ENCODE measurements at regions not wholly inside any gene's neighbourhood (a gene's known extent, or its start where the extent isn't known, plus 50 kb on each side); places are given as distances from the start of the nearest gene placed in this dataset.

- WGBS, 2 donors, result 91 to 100% methylated on average over 1 of the region's 1 CpG
- no peak for DNase-seq
- Histone ChIP-seq H3K9me3 (no peaks in the 10 kb centered on the region), H3K36me3 (ENCODE audit: low read depth, missing control alignments) (no peaks in the 10 kb centered on the region), H3K27me3 (no peaks in the 10 kb centered on the region), H3K4me3 (no peak overlapping the region), H3K27ac (no peak overlapping the region), H3K4me1 (no peaks in the 10 kb centered on the region)
- TF ChIP-seq POLR2A (IDR thresholded peaks at IDR 0.05) (no peak), CTCF (IDR thresholded peaks at IDR 0.05) (no peak)
- intact Hi-C loops (cut with DNase I; ENCODE audit: low total_unique reads), result no loop called here
Observed at GRCh38 chr2:128809259-128809636, 490.6 kb upstream of the HS6ST1 start.

GRCh38 chr2:128809880-128810279, 491.2 kb upstream of the HS6ST1 start:
- H3K36me3 ChIP-seq (ENCODE audit: low read depth, missing control alignments), result no peaks in the 10 kb centered on the region
- H3K4me3 ChIP-seq, result no peak overlapping the region
- no peak overlapping the region for H3K27ac ChIP-seq
- no peaks in the 10 kb centered on the region for H3K27me3 ChIP-seq
- H3K4me1 ChIP-seq, result no peaks in the 10 kb centered on the region
- no peak for DNase-seq
- no peak for TF ChIP-seq POLR2A (IDR thresholded peaks at IDR 0.05)
- no peak for TF ChIP-seq CTCF (IDR thresholded peaks at IDR 0.05)
- intact Hi-C loops (cut with DNase I; ENCODE audit: low total_unique reads), result no loop called here
- no peaks in the 10 kb centered on the region for H3K9me3 ChIP-seq
- WGBS, 2 donors, result 42 to 43% methylated on average over 3 of the region's 3 CpGs

GRCh38 chr2:128812183-128812940, 493.7 kb upstream of the HS6ST1 start:
- H3K27me3 ChIP-seq, result no peaks in the 10 kb centered on the region
- TF ChIP-seq POLR2A (IDR thresholded peaks at IDR 0.05) (no peak), CTCF (IDR thresholded peaks at IDR 0.05) (no peak)
- WGBS, 2 donors, result 88 to 89% methylated on average over 9 to 14 of the region's 14 CpGs

GRCh38 chr2:128813352-128814034, 494.8 kb upstream of the HS6ST1 start:
- Histone ChIP-seq H3K4me3 (no peak overlapping the region), H3K27me3 (no peaks in the 10 kb centered on the region), H3K9me3 (no peaks in the 10 kb centered on the region), H3K4me1 (no peaks in the 10 kb centered on the region), H3K27ac (no peak overlapping the region), H3K36me3 (ENCODE audit: low read depth, missing control alignments) (no peaks in the 10 kb centered on the region)
- no peak for DNase-seq
- WGBS, 2 donors, result 69 to 92% methylated on average over 7 of the region's 7 CpGs
- TF ChIP-seq POLR2A (IDR thresholded peaks at IDR 0.05), result no peak
- TF ChIP-seq CTCF (IDR thresholded peaks at IDR 0.05), result no peak
- intact Hi-C loops (cut with DNase I; ENCODE audit: low total_unique reads), result no loop called here

More at GRCh38 chr2:128812183-128812940, 493.7 kb upstream of the HS6ST1 start:
- intact Hi-C loops (cut with DNase I; ENCODE audit: low total_unique reads), result no loop called here
- Histone ChIP-seq H3K27ac (no peak overlapping the region), H3K36me3 (ENCODE audit: low read depth, missing control alignments) (no peaks in the 10 kb centered on the region), H3K4me3 (no peak overlapping the region), H3K4me1 (no peaks in the 10 kb centered on the region), H3K9me3 (no peaks in the 10 kb centered on the region)
- no peak for DNase-seq

Measured in testis (tissue), 2 donors.